ENCODE measurements at regions not wholly inside any gene's neighbourhood (a gene's known extent, or its start where the extent isn't known, plus 50 kb on each side); places are given as distances from the start of the nearest gene placed in this dataset.

- no peak for DNase-seq
These were observed 159.6 kb downstream of the SLC16A9 start for GRCh38 chr10:59550061-59550460.

GRCh38 chr10:59538623-59539022 is 171.0 kb downstream of the SLC16A9 start:
- DNase-seq: no peak

GRCh38 chr10:59537501-59537900 is 172.1 kb downstream of the SLC16A9 start:
- no peak for DNase-seq

- DNase-seq: no peak
These were observed 173.3 kb downstream of the SLC16A9 start for GRCh38 chr10:59536167-59537014.

GRCh38 chr10:59524348-59524747 is 162.0 kb upstream of the FAM13C start:
- no peak for DNase-seq

GRCh38 chr10:59523851-59524250 is 161.5 kb upstream of the FAM13C start:
- no peak for DNase-seq

- DNase-seq: no peak
These were observed 155.6 kb upstream of the FAM13C start for GRCh38 chr10:59517996-59518395.

- DNase-seq: no peak
These were observed 155.1 kb upstream of the FAM13C start for GRCh38 chr10:59517341-59517899.

GRCh38 chr10:59513558-59513957 is 151.2 kb upstream of the FAM13C start:
- DNase-seq: no peak

- no peak for DNase-seq
These were observed 150.6 kb upstream of the FAM13C start for GRCh38 chr10:59512951-59513350.

- DNase-seq: no peak
These were observed 146.6 kb upstream of the FAM13C start for GRCh38 chr10:59508956-59509355.

- DNase-seq: no peak
These were observed 145.9 kb upstream of the FAM13C start for GRCh38 chr10:59508296-59508695.

GRCh38 chr10:59505926-59506325 is 143.6 kb upstream of the FAM13C start:
- no peak for DNase-seq

GRCh38 chr10:59499460-59499859 is 137.1 kb upstream of the FAM13C start:
- no peak for DNase-seq

- DNase-seq: no peak
These were observed 130.7 kb upstream of the FAM13C start for GRCh38 chr10:59493017-59493416.

GRCh38 chr10:59479426-59479825 is 117.1 kb upstream of the FAM13C start:
- DNase-seq: peak; percentile 72

GRCh38 chr10:59470570-59470969 is 108.2 kb upstream of the FAM13C start:
- no peak for DNase-seq

GRCh38 chr10:59465088-59465487 is 102.7 kb upstream of the FAM13C start:
- DNase-seq: no peak

- DNase-seq: no peak
These were observed 102.1 kb upstream of the FAM13C start for GRCh38 chr10:59464483-59464882.

- DNase-seq: no peak
These were observed 101.6 kb upstream of the FAM13C start for GRCh38 chr10:59463909-59464308.

- no peak for DNase-seq
These were observed 98.3 kb upstream of the FAM13C start for GRCh38 chr10:59460601-59461000.

- DNase-seq: no peak
These were observed 93.8 kb upstream of the FAM13C start for GRCh38 chr10:59456199-59456598.

- no peak for DNase-seq
These were observed 92.0 kb upstream of the FAM13C start for GRCh38 chr10:59454171-59454919.

GRCh38 chr10:59448616-59449015 is 86.3 kb upstream of the FAM13C start:
- DNase-seq: no peak

Data from retina (tissue), 1 donor.